T-helper 2 cell treated with Interferon-gamma antibody and Interleukin-4, amounts not matched to agents 5 μg/mL and 100 μg/mL, for 36 hours (primary cell): ENCODE measurements at regions not wholly inside any gene's neighbourhood (a gene's known extent, or its start where the extent isn't known, plus 50 kb on each side); places are given as distances from the start of the nearest gene placed in this dataset.

Experiments
- DNase-seq: peaks from one replicate; pipeline ENCODE4 v3.0.0; 2021; ENCODE audit warnings: low spot score
- H3K27ac Mint-ChIP-seq: one replicate; pipeline ENCODE4 v1.8.0; 2021; ENCODE audit warnings: mild to moderate bottlenecking, mixed read lengths
- H3K27me3 Mint-ChIP-seq: one replicate; pipeline ENCODE4 v1.8.0; 2021; ENCODE audit warnings: low read depth, mixed read lengths
- H3K36me3 Mint-ChIP-seq: one replicate; pipeline ENCODE4 v1.8.0; 2021; ENCODE audit warnings: low read depth, mixed read lengths
- H3K4me1 Mint-ChIP-seq: one replicate; pipeline ENCODE4 v1.8.0; 2021; ENCODE audit warnings: low read depth, mixed read lengths
- H3K4me3 Mint-ChIP-seq: one replicate; pipeline ENCODE4 v1.8.0; 2022; ENCODE audit warnings: mild to moderate bottlenecking, moderate library complexity, mixed read lengths
- H3K9me3 Mint-ChIP-seq: one replicate; pipeline ENCODE4 v1.8.0; 2021; ENCODE audit warnings: mixed read lengths

DNA sequence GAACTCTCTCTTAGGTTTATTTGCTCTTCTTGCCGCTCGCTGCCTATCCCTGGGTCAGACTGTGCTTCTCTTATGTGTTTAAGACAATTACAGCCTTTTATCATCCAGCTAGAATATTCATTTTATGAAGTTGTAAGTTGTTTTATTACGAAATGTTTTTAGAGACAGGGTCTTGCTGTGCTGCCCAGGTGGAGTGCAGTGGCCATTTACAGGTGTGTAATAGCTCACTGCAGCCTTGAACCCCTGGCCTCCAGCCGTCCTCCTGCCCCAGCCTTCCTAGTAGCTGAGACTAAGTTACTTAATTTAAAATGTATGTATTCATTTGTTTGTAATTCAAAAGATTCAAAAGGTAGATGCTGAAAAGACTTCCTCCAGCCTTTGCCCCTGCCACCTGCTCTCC, 99.0 kb upstream of the KIF26B start:
- no peaks in the 10 kb centered on the region for H3K36me3 Mint-ChIP-seq
- H3K27me3 Mint-ChIP-seq = peaks cover 10% of the 10 kb centered on the region
- H3K4me3 Mint-ChIP-seq = no peak overlapping the region
- H3K9me3 Mint-ChIP-seq = no peaks in the 10 kb centered on the region
- H3K4me1 Mint-ChIP-seq = peaks cover 26% of the 10 kb centered on the region
- no peak overlapping the region for H3K27ac Mint-ChIP-seq
- DNase-seq = no peak

DNA sequence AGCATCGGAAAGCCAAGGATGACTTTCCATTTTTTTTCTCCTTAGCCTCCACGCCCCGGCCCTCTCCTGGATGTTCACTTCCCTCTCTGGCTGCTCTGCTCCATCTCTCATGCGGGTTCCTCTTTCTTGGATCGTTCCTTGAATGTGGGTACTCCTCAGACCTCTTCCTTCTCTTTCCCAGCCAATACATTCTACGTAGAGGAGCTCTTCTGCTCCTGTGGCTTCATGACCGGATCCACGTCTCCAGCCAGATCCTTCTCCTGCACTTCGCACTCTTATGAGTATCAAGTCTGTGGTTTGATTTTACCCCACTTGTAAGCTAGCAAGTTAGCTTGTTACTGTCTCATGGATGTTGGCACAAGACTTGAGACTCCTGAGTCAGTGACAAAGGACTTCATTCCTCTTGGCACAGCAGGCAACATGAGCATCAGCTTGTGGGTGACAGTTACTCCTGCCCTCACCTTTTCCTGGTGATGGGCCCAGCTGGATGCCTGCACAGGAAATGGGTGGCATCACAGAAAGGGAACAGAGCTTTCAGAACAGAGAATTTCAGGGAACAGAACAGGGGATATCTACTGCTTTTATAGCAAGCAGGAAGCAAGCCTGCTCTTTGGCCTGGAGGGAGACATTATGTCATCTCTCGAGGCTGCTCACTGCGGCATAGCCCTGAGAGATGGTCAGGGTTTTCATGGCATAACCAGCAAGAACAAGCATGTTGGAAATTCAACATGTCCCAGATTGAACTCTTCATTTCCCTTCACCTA, 100.1 kb upstream of the KIF26B start:
- H3K4me3 Mint-ChIP-seq = no peak overlapping the region
- no peak for DNase-seq
- peaks cover 3% of the 10 kb centered on the region for H3K27me3 Mint-ChIP-seq
- no peaks in the 10 kb centered on the region for H3K36me3 Mint-ChIP-seq
- H3K9me3 Mint-ChIP-seq = no peaks in the 10 kb centered on the region
- no peak overlapping the region for H3K27ac Mint-ChIP-seq
- H3K4me1 Mint-ChIP-seq = peaks cover 26% of the 10 kb centered on the region

DNA sequence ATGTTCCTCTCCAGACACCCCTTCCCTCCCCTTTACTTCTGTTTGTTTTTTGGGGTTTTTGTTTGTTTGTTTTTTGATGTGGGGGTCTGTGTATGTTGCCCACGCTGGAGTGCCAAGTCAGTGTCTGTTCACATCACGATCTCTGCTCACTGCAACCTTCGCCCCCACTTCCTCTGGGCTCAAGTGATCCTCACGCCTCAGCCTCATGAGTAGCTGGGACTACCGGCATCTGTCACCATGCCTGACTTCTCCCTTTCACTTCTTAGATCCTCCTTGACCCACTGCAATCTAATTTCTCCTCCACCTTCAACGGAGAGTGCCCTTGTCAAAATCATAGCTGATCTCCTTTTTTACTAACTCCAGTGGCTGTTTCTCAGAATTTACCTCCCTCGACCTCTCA, 100.7 kb upstream of the KIF26B start:
- Mint-ChIP-seq H3K27me3 (no peaks in the 10 kb centered on the region), H3K36me3 (no peaks in the 10 kb centered on the region), H3K4me3 (no peak overlapping the region), H3K4me1 (peaks cover 26% of the 10 kb centered on the region), H3K9me3 (no peaks in the 10 kb centered on the region), H3K27ac (no peak overlapping the region)
- DNase-seq = no peak

DNA sequence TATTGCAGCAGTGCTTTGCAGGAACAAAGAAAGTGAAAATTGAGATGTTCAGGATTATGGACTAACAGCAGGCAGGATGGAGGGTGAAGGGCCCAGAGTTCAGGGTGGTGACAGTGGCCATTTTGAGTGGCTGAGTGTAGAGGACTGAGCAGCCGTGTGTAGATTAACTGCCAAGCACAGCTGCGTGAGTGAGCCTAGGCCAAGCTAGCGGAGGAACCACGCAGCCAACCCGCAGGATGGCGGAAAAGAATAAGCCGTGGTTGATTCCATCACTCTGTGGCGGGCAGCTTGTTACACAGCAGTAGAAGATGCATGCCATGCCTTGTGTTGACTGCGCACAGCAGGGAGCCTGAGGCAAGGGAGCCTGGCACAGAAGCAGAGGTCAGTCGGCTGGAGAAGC, 102.5 kb upstream of the KIF26B start:
- H3K27me3 Mint-ChIP-seq = no peaks in the 10 kb centered on the region
- H3K9me3 Mint-ChIP-seq = no peaks in the 10 kb centered on the region
- DNase-seq = no peak
- H3K4me3 Mint-ChIP-seq = no peak overlapping the region
- no peaks in the 10 kb centered on the region for H3K36me3 Mint-ChIP-seq
- H3K27ac Mint-ChIP-seq = no peak overlapping the region
- H3K4me1 Mint-ChIP-seq = peaks cover 26% of the 10 kb centered on the region

DNA sequence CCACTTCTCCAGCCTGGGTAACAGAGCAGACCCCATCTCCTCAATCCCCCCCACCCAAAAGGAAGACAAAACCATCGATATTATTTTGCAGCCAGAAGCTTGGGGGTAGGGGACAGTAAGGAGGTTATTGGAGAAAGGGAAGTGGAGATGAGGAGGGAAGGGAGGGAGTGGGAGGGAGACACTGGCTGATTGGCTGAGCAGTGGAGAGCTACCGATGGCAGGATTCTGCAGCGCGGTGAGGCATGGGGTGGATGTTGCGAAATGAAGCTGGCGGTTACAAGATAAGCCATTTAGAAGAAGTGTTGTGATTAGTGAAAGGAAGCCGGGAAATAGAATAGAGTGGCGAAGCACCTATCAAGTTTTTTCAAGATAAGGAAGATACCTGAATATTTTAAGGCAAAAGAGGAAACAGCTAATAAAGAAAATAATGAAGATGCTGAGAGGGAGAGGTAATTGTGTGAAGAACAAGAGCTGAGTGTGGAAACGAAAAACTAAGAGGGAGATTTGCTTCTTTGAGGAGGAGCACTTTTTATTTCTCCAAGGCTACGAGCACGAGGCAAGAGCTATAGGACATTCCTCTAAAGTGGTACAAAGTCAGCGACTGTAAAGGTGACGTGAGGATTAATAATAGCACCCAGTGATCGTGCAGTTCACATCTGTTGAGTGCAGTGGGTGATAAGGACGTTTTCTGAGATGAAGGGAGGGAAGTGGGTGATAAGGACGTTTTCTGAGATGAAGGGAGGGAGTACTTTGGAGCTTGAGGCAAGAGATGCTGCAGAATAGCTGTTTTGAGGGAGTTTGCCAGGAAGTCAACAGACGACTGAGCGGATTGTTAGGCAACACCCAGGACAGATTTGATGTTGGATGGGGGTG, 103.2 kb upstream of the KIF26B start:
- Mint-ChIP-seq H3K4me3 (peak overlapping the region; percentile 58), H3K4me1 (peaks cover 26% of the 10 kb centered on the region), H3K9me3 (no peaks in the 10 kb centered on the region), H3K27ac (peak overlapping the region; percentile 5), H3K36me3 (no peaks in the 10 kb centered on the region), H3K27me3 (no peaks in the 10 kb centered on the region)
- DNase-seq = peak; percentile 17

DNA sequence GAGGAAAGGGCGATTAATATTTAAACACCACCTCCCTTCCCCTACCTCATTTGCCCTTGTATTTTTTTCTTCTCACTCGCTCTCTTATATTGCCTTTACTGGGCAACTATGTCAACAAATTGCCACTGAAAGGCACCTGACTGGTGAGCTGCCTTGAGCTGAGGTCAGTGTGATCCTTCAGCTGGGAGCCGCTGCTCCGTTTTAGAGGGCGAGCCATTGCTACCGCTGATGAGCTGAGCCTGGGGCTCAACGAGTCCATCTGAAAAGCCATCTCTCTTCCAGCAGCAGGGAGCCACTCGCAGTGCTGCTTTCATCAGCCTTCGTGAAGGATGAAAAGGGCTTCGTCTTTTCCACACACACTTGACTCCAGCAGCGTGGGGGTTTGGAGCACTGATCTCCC, 108.0 kb upstream of the KIF26B start:
- Mint-ChIP-seq H3K9me3 (no peaks in the 10 kb centered on the region), H3K36me3 (no peaks in the 10 kb centered on the region), H3K27ac (no peak overlapping the region), H3K4me1 (peaks cover 10% of the 10 kb centered on the region), H3K4me3 (no peak overlapping the region), H3K27me3 (no peaks in the 10 kb centered on the region)
- no peak for DNase-seq

DNA sequence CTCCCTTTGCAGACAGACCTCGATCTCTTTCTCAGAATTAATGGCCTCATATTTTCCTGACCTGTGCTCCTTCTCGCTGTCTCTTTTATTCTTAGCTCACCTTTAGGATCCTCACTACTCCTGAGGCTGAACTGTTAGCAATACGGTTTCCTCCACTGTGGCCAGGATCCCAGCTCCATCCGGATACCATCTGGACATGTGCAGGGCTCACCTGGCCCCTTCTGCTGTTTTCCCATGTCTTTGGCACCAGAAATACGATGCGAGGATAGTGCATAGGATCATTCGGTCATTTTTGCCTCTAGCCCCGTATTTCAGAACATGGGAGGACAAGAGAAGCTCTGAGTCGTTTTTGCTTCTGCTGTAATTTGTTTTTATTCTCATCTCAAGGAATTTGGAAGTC, 108.5 kb upstream of the KIF26B start:
- Mint-ChIP-seq H3K4me3 (no peak overlapping the region), H3K36me3 (no peaks in the 10 kb centered on the region), H3K27ac (no peak overlapping the region), H3K27me3 (no peaks in the 10 kb centered on the region), H3K4me1 (peaks cover 6% of the 10 kb centered on the region), H3K9me3 (no peaks in the 10 kb centered on the region)
- DNase-seq = no peak

DNA sequence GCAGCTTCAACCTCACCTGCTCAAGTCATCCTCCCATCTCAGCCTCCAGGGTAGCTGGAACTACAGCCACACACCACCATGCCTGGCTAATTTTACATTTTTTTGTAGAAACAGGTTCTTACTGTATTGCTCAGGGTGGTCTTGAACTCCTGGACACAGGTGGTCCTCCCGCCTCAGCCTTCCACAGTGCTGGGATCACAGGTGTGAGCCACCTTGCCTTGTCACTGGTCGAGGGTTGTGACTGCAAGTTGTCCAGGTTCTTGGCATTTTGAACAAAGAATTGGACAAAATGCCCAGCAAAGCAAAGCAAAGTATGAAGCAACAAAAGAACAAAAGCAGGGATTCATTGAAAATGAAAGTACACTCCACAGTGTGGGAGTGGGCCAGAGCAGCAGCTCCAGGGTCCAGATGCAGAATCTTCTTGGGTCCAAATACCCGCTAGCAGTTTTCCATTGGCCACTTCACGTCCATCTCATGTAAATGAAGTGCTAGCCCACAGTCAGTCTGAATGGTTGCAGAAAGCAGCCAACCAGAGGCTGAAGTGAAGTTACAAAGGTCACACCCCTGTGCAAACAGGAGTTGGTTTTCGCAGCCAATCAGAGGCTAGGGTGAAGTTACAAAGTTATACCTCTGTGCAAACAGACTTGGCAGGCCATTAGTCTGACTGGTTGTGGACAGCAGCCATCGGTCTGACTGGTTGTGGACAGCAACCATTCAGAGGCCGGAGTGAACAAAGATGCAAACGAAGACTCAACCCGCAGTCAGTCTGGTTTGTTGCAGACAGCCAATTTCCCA, 109.5 kb upstream of the KIF26B start:
- Mint-ChIP-seq H3K27ac (no peak overlapping the region), H3K4me3 (no peak overlapping the region), H3K9me3 (no peaks in the 10 kb centered on the region), H3K27me3 (no peaks in the 10 kb centered on the region), H3K4me1 (peaks cover 3% of the 10 kb centered on the region), H3K36me3 (no peaks in the 10 kb centered on the region)
- no peak for DNase-seq

DNA sequence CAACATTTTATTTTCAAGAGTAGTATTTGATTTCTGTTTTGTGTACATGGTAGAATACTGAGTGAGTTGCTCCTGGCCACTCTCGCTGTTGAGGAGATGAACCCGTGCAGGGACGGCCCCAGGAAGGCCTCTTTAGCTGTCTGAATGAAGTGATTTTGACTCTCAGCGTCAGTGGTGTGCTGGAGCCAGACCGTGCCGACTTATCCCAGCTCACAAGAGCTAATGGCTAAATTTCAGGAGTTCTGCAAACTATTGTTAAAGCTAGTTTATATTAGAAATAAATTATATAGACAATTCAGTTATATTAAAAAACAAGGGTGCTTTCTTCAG, 111.2 kb upstream of the KIF26B start:
- no peak for DNase-seq
- Mint-ChIP-seq H3K27me3 (no peaks in the 10 kb centered on the region), H3K4me1 (peaks cover 3% of the 10 kb centered on the region), H3K9me3 (no peaks in the 10 kb centered on the region), H3K4me3 (no peak overlapping the region), H3K27ac (no peak overlapping the region), H3K36me3 (no peaks in the 10 kb centered on the region)

DNA sequence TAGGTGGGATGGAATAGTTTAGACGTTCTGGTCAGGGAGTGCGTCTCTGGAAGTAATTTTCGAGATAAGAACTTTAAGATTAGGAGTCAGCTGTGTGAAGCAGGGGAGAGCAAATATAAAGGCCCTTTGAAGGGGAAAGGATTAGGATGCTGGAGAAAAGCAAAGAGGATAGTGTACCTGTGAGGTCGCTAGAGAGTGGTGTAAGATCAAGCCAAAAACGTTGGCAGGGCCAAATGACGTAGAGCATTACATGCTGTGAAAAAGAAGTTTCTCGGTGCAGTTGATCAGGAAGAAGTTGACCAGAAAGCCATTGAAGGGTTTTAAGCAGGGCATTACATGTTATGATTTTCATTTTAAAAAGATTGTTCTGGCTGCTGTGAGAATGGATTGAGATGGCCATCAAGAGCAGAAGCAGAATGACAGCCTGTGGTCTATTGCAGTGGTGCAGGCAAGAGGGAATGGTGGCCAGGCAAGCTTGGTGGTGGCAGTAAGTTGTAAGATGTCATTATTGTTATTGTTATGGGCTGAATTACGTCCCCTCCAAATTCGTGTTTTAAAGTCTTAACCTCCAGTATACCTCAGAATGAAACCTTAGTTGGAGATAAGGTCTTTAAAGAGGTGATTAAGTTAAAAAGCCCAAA, 113.6 kb upstream of the KIF26B start:
- no peaks in the 10 kb centered on the region for H3K9me3 Mint-ChIP-seq
- H3K4me1 Mint-ChIP-seq = peaks cover 3% of the 10 kb centered on the region
- H3K27ac Mint-ChIP-seq = no peak overlapping the region
- H3K4me3 Mint-ChIP-seq = no peak overlapping the region
- H3K27me3 Mint-ChIP-seq = no peaks in the 10 kb centered on the region
- DNase-seq = no peak
- no peaks in the 10 kb centered on the region for H3K36me3 Mint-ChIP-seq

DNA sequence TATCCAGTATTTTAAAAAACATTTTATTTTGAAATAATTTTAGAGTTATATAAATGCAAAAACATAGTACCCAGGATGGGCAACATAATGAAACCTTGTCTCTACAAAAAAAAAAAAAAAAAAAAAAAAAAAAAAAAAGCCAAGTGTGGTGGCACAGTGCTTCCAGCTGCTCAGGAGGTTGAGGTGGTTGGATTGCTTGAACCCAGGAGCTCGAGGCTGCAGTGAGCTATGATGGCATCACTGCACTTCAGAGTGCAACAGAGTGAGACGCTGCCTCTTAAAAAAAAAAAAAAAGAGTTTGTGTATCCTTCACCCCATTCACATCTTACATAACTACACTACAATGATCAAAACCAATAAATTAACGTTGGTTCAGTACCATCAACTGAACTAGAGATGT, 115.6 kb upstream of the KIF26B start:
- DNase-seq = no peak

DNA sequence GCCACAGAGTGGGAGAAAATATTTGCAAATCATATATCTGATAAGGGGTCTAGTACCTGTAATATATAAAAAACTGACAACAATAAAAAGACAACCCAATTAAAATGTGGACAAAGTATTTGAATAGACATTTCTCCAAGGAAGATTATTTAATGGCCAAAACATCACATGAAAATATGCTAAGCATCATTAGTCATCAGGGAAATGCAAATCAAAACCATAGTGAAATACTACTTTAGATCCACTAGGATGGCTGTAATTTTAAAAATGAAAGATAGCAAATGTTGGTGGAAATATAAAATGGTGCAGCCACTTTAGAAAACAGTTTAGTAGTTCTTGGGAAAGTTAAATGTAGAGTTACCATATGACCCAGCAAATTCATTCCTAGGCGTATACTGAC, 118.7 kb upstream of the KIF26B start:
- Mint-ChIP-seq H3K36me3 (no peaks in the 10 kb centered on the region), H3K9me3 (no peaks in the 10 kb centered on the region)
- no peak for DNase-seq

More for the DNA sequence above, 115.6 kb upstream of the KIF26B start:
- Mint-ChIP-seq H3K4me3 (no peak overlapping the region), H3K9me3 (no peaks in the 10 kb centered on the region), H3K27ac (no peak overlapping the region), H3K4me1 (peaks cover 3% of the 10 kb centered on the region), H3K27me3 (peaks cover 2% of the 10 kb centered on the region), H3K36me3 (no peaks in the 10 kb centered on the region)

DNA sequence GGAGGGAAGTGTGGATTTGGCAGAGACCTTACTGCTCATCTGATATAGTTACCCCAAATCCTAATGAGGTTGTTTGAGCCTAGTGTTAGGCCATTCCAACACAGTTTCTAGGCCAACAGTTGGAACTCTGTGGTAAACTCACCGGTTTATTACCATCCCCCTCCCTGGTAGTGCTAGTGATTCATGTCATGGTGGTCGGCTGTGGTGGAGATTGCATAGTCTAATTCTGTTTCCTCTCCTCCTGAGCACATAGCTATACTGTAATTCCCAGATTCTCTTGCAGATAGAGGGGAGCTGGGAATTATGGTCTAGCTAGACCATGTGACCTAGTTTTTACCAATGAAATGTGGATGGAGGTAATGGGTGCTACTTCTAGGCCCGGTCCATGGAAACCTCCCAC, 123.7 kb upstream of the KIF26B start:
- Mint-ChIP-seq H3K27me3 (peaks cover 16% of the 10 kb centered on the region), H3K4me1 (peaks cover 7% of the 10 kb centered on the region)

More for the DNA sequence above, 118.7 kb upstream of the KIF26B start:
- H3K4me1 Mint-ChIP-seq = no peaks in the 10 kb centered on the region
- peaks cover 6% of the 10 kb centered on the region for H3K27me3 Mint-ChIP-seq
- H3K27ac Mint-ChIP-seq = no peak overlapping the region
- H3K4me3 Mint-ChIP-seq = no peak overlapping the region

More for the DNA sequence above, 123.7 kb upstream of the KIF26B start:
- Mint-ChIP-seq H3K9me3 (no peaks in the 10 kb centered on the region), H3K36me3 (no peaks in the 10 kb centered on the region), H3K27ac (no peak overlapping the region), H3K4me3 (no peak overlapping the region)
- DNase-seq = no peak
